HL-60 (cell line): ENCODE measurements at regions not wholly inside any gene's neighbourhood (a gene's known extent, or its start where the extent isn't known, plus 50 kb on each side); places are given as distances from the start of the nearest gene placed in this dataset.
"Not testable (repeated sequence)": the region's sequence is repeated elsewhere in the genome, so short reads cannot be mapped to it uniquely, and the experiment has no call there.

Source experiments
- DNase-seq, 2 experiments: peaks; one replicate each; pipeline ENCODE4 v3.0.0-alpha.2; 2010 to 2020; ENCODE audit warnings: low read depth in 1 of 2, low spot score in 1 of 2
- H3K27ac ChIP-seq: fragments of 250-450 bp; sonication (Bioruptor Pico); replicated peaks from 2 replicates; pipeline ENCODE4 v1.5.1; 2020; ENCODE audit warnings: mild to moderate bottlenecking, moderate library complexity
- H3K27me3 ChIP-seq: fragments of 250-450 bp; sonication (Bioruptor Pico); 2 replicates; pipeline ENCODE4 v1.5.1; 2021; ENCODE audit warnings: mild to moderate bottlenecking, moderate library complexity; ENCODE audit not compliant: insufficient read depth, poor library complexity, severe bottlenecking
- H3K4me3 ChIP-seq: replicated peaks from 2 replicates; pipeline ENCODE4 v1.5.1; 2011; ENCODE audit warnings: mild to moderate bottlenecking, control low read depth, low read length; ENCODE audit not compliant: insufficient read depth
- CTCF ChIP-seq: IDR thresholded peaks from one replicate; pipeline ENCODE4 v1.5.1; 2011; ENCODE audit warnings: low read length, control low read depth, inconsistent platforms; ENCODE audit not compliant: insufficient read depth
- GABPA ChIP-seq: IDR thresholded peaks from 2 replicates; pipeline ENCODE4 v1.6.1; 2012; ENCODE audit warnings: low read depth
- POLR2AphosphoS5 ChIP-seq: IDR thresholded peaks from 2 replicates; pipeline ENCODE4 v1.6.1; 2012; ENCODE audit warnings: low read depth
- REST ChIP-seq: IDR thresholded peaks from 2 replicates; pipeline ENCODE4 v1.6.1; 2012; ENCODE audit warnings: low read depth; ENCODE audit not compliant: insufficient replicate concordance
- SPI1 ChIP-seq: IDR thresholded peaks from 2 replicates; pipeline ENCODE4 v1.6.1; 2012; ENCODE audit warnings: low read depth, mild to moderate bottlenecking, borderline replicate concordance

GRCh38 chr5:17370651-17371050 is 127.4 kb upstream of the TAF11L2 start:
- TF ChIP-seq SPI1: no peak
- TF ChIP-seq CTCF: no peak
- no peak for TF ChIP-seq POLR2AphosphoS5
- no peak for TF ChIP-seq REST
- no peak for TF ChIP-seq GABPA
- H3K27me3 ChIP-seq: no peaks in the 10 kb centered on the region
- DNase-seq: no peak

GRCh38 chr5:17373406-17373805 is 124.6 kb upstream of the TAF11L2 start:
- no peak overlapping the region for H3K27ac ChIP-seq
- no peak for TF ChIP-seq SPI1

More at GRCh38 chr5:17370651-17371050, 127.4 kb upstream of the TAF11L2 start:
- Histone ChIP-seq H3K27ac (no peak overlapping the region), H3K4me3 (no peak overlapping the region)

GRCh38 chr5:17373814-17374556 is 124.0 kb upstream of the TAF11L2 start:
- Histone ChIP-seq H3K27me3 (no peaks in the 10 kb centered on the region), H3K27ac (no peak overlapping the region), H3K4me3 (no peak overlapping the region)
- TF ChIP-seq GABPA: no peak
- TF ChIP-seq CTCF: no peak
- no peak for TF ChIP-seq POLR2AphosphoS5
- no peak for TF ChIP-seq REST
- TF ChIP-seq SPI1: no peak
- DNase-seq: no peak

More at GRCh38 chr5:17373406-17373805, 124.6 kb upstream of the TAF11L2 start:
- Histone ChIP-seq H3K4me3 (no peak overlapping the region), H3K27me3 (no peaks in the 10 kb centered on the region)
- no peak for DNase-seq

- Histone ChIP-seq H3K27ac (no peak overlapping the region), H3K4me3 (no peak overlapping the region), H3K27me3 (no peaks in the 10 kb centered on the region)
- no peak for DNase-seq
- TF ChIP-seq GABPA (no peak), POLR2AphosphoS5 (no peak), SPI1 (no peak), REST (no peak), CTCF (no peak)
These were observed 122.9 kb upstream of the TAF11L2 start for GRCh38 chr5:17374973-17375742.

- not testable (repeated sequence) for H3K27ac ChIP-seq, H3K4me3 ChIP-seq, DNase-seq, H3K27me3 ChIP-seq
These were observed 122.1 kb upstream of the TAF11L2 start for GRCh38 chr5:17375886-17376285.
